T47D (cell line): ENCODE measurements at regions not wholly inside any gene's neighbourhood (a gene's known extent, or its start where the extent isn't known, plus 50 kb on each side); places are given as distances from the start of the nearest gene placed in this dataset.

Source experiments
- DNase-seq, 2 experiments: peaks; one replicate each; pipeline versions ENCODE4 v3.0.0 to v3.0.0-alpha.2; 2011 to 2012; ENCODE audit warnings: low read depth in 1 of 2, low spot score in 1 of 2
- JUND ChIP-seq: IDR thresholded peaks from 2 replicates; pipeline ENCODE4 v1.6.1; 2012; ENCODE audit warnings: low read depth
- in situ Hi-C: cut with HindIII; loops from 2 replicates; pipeline ENCODE4 v1.10.0; 2016; ENCODE audit warnings: low sequenced_read_pairs, low pct_unique_long_range_greater_than_20kb

- no peak for DNase-seq
- in situ Hi-C loops: no loop called here
- TF ChIP-seq JUND: no peak
Observed at GRCh38 chr11:121958323-121958970, 157.6 kb downstream of the BLID start.

- DNase-seq: no peak
- TF ChIP-seq JUND: no peak
- in situ Hi-C loops: no loop called here
Observed at GRCh38 chr11:121953122-121953521, 162.9 kb downstream of the BLID start.

- in situ Hi-C loops: no loop called here
- DNase-seq: no peak
- no peak for TF ChIP-seq JUND
Observed at GRCh38 chr11:121950160-121950559, 165.9 kb downstream of the BLID start.

GRCh38 chr11:121946514-121946913, 169.5 kb downstream of the BLID start:
- in situ Hi-C loops: no loop called here
- TF ChIP-seq JUND: no peak
- DNase-seq: no peak

- in situ Hi-C loops: no loop called here
- no peak for TF ChIP-seq JUND
- DNase-seq: no peak
Observed at GRCh38 chr11:121944556-121945230, 171.3 kb downstream of the BLID start.

- no peak for DNase-seq
- in situ Hi-C loops: no loop called here
- no peak for TF ChIP-seq JUND
Observed at GRCh38 chr11:121938076-121938475, 177.9 kb downstream of the BLID start.

- no peak for TF ChIP-seq JUND
- in situ Hi-C loops: no loop called here
- no peak for DNase-seq
Observed at GRCh38 chr11:121936781-121937447, 179.1 kb downstream of the BLID start.

GRCh38 chr11:121936370-121936769, 179.6 kb downstream of the BLID start:
- in situ Hi-C loops: no loop called here
- no peak for TF ChIP-seq JUND
- DNase-seq: no peak

GRCh38 chr11:121933694-121934093, 182.3 kb downstream of the BLID start:
- no peak for DNase-seq
- in situ Hi-C loops: no loop called here
- TF ChIP-seq JUND: no peak

- no peak for TF ChIP-seq JUND
- in situ Hi-C loops: no loop called here
- DNase-seq: no peak
Observed at GRCh38 chr11:121933294-121933693, 182.7 kb downstream of the BLID start.

GRCh38 chr11:121932646-121933185, 183.3 kb downstream of the BLID start:
- peak in 1 of 2 experiments; percentile 35 for DNase-seq
- no peak for TF ChIP-seq JUND
- in situ Hi-C loops: no loop called here

GRCh38 chr11:121931748-121932352, 184.2 kb downstream of the BLID start:
- no peak for TF ChIP-seq JUND
- DNase-seq: no peak
- in situ Hi-C loops: no loop called here

GRCh38 chr11:121931121-121931520, 184.9 kb downstream of the BLID start:
- no peak for DNase-seq
- in situ Hi-C loops: no loop called here
- no peak for TF ChIP-seq JUND
